Epithelial cell of esophagus (primary cell): ENCODE measurements at regions not wholly inside any gene's neighbourhood (a gene's known extent, or its start where the extent isn't known, plus 50 kb on each side); places are given as distances from the start of the nearest gene placed in this dataset.

Experiments
- DNase-seq: peaks from one replicate; pipeline ENCODE4 v3.0.0; 2010; ENCODE audit warnings: low read depth
- H3K4me3 ChIP-seq: 2 replicates; pipeline ENCODE4 v1.5.1; 2011; ENCODE audit warnings: mild to moderate bottlenecking, low read length, control low read depth
- CTCF ChIP-seq: IDR thresholded peaks from 2 replicates; pipeline ENCODE4 v1.5.1; 2011; ENCODE audit warnings: low read depth, mild to moderate bottlenecking, low read length, control low read depth, inconsistent platforms; ENCODE audit not compliant: insufficient read depth; ENCODE audit errors: missing control alignments

GRCh38 chr18:71837547-71837946 is 706.6 kb downstream of the CBLN2 start:
- DNase-seq: no peak
- no peak overlapping the region for H3K4me3 ChIP-seq
- no peak for TF ChIP-seq CTCF

- no peak for DNase-seq
- H3K4me3 ChIP-seq: no peak overlapping the region
- no peak for TF ChIP-seq CTCF
Observed at GRCh38 chr18:71832946-71833617, 711.1 kb downstream of the CBLN2 start.

GRCh38 chr18:71831039-71831438 is 713.1 kb downstream of the CBLN2 start:
- no peak for TF ChIP-seq CTCF
- no peak overlapping the region for H3K4me3 ChIP-seq
- DNase-seq: peak; percentile 44

- DNase-seq: no peak
- no peak overlapping the region for H3K4me3 ChIP-seq
- no peak for TF ChIP-seq CTCF
Observed at GRCh38 chr18:71827301-71827700, 716.8 kb downstream of the CBLN2 start.

- DNase-seq: no peak
- TF ChIP-seq CTCF: no peak
- H3K4me3 ChIP-seq: no peak overlapping the region
Observed at GRCh38 chr18:71815305-71815704, 728.8 kb downstream of the CBLN2 start.

- no peak for TF ChIP-seq CTCF
- H3K4me3 ChIP-seq: no peak overlapping the region
- peak; percentile 66 for DNase-seq
Observed at GRCh38 chr18:71809711-71810110, 734.4 kb downstream of the CBLN2 start.

GRCh38 chr18:71808616-71809015 is 735.5 kb downstream of the CBLN2 start:
- H3K4me3 ChIP-seq: no peak overlapping the region
- no peak for DNase-seq
- TF ChIP-seq CTCF: no peak
